SK-N-SH treated with all-trans-retinoic acid at 6 μM for 48 hours (cell line): ENCODE measurements at regions not wholly inside any gene's neighbourhood (a gene's known extent, or its start where the extent isn't known, plus 50 kb on each side); places are given as distances from the start of the nearest gene placed in this dataset.

Experiments
- ATAC-seq: fragments of 200-7000 bp; cut with Tn5 transposase; 3 replicates; pipeline ENCODE4 v1.9.1; 2020; ENCODE audit warnings: mild to moderate bottlenecking, moderate library complexity
- ARNTL ChIP-seq: fragments of 450-650 bp; formaldehyde crosslinking; IDR thresholded peaks from 2 replicates; pipeline ENCODE4 v1.5.0; 2020; ENCODE audit warnings: low read depth, mild to moderate bottlenecking, moderate library complexity, borderline replicate concordance
- BACH2 ChIP-seq: fragments of 250-450 bp; sonication (Bioruptor Pico); IDR thresholded peaks from 2 replicates; pipeline ENCODE4 v1.9.0; 2021; ENCODE audit warnings: mild to moderate bottlenecking, borderline replicate concordance
- CSDC2 ChIP-seq: fragments of 250-450 bp; sonication (Bioruptor Pico); IDR thresholded peaks from 2 replicates; pipeline ENCODE4 v1.5.0; 2020; ENCODE audit warnings: mild to moderate bottlenecking, moderate library complexity
- GLIS3 ChIP-seq: fragments of 250-450 bp; sonication (Bioruptor Pico); IDR thresholded peaks from 2 replicates; pipeline ENCODE4 v1.5.0; 2020; ENCODE audit warnings: mild to moderate bottlenecking, moderate library complexity
- ISL1 ChIP-seq: fragments of 250-450 bp; sonication (Bioruptor Pico); IDR thresholded peaks from 2 replicates; pipeline ENCODE4 v2.1.2; 2022; ENCODE audit warnings: mild to moderate bottlenecking, moderate library complexity
- OSR1 ChIP-seq: fragments of 250-450 bp; sonication (Bioruptor Pico); IDR thresholded peaks from 2 replicates; pipeline ENCODE4 v1.8.0; 2022; ENCODE audit warnings: moderate library complexity, mild to moderate bottlenecking, inconsistent platforms
- PPARA ChIP-seq: fragments of 250-450 bp; sonication (Bioruptor Pico); IDR thresholded peaks from 2 replicates; pipeline ENCODE4 v1.5.0; 2020; ENCODE audit warnings: mild to moderate bottlenecking, borderline replicate concordance
- RARB ChIP-seq: fragments of 250-450 bp; sonication (Bioruptor Pico); IDR thresholded peaks from 2 replicates; pipeline ENCODE4 v1.8.0; 2021; ENCODE audit warnings: mild to moderate bottlenecking, moderate library complexity
- TOX ChIP-seq: fragments of 250-450 bp; sonication (Bioruptor Pico); IDR thresholded peaks from 2 replicates; pipeline ENCODE4 v1.8.0; 2021; ENCODE audit warnings: mild to moderate bottlenecking, moderate library complexity, borderline replicate concordance
- ZC3H10 ChIP-seq: fragments of 250-450 bp; sonication (Bioruptor Pico); IDR thresholded peaks from 2 replicates; pipeline ENCODE4 v1.5.1; 2021; ENCODE audit warnings: mild to moderate bottlenecking, moderate library complexity
- ZFP3 ChIP-seq: fragments of 250-450 bp; sonication (Bioruptor Pico); IDR thresholded peaks from 2 replicates; pipeline ENCODE4 v1.5.0; 2020; ENCODE audit warnings: mild to moderate bottlenecking, moderate library complexity
- ZFP30 ChIP-seq: fragments of 450-650 bp; formaldehyde crosslinking; IDR thresholded peaks from 2 replicates; pipeline ENCODE4 v1.5.0; 2022; ENCODE audit warnings: mild to moderate bottlenecking, moderate library complexity
- ZNF565 ChIP-seq: fragments of 450-650 bp; formaldehyde crosslinking; conservative IDR thresholded peaks from 2 replicates; pipeline ENCODE4 v1.5.0; 2020; ENCODE audit warnings: low read depth, mild to moderate bottlenecking, moderate library complexity
- ZNF70 ChIP-seq: fragments of 450-650 bp; formaldehyde crosslinking; IDR thresholded peaks from 2 replicates; pipeline ENCODE4 v1.5.0; 2020; ENCODE audit warnings: mild to moderate bottlenecking, moderate library complexity
- ZNF8 ChIP-seq: fragments of 450-650 bp; formaldehyde crosslinking; IDR thresholded peaks from 2 replicates; pipeline ENCODE4 v1.5.0; 2020; ENCODE audit warnings: mild to moderate bottlenecking, moderate library complexity
- TF ChIP-seq, protein P1 (sequence below): fragments of 250-450 bp; sonication (Bioruptor Pico); IDR thresholded peaks from 2 replicates; pipeline ENCODE4 v1.5.0; 2020; ENCODE audit warnings: mild to moderate bottlenecking, moderate library complexity
- TF ChIP-seq, protein P2 (sequence below): fragments of 250-450 bp; sonication (Bioruptor Pico); IDR thresholded peaks from 2 replicates; pipeline ENCODE4 v1.8.0; 2020; ENCODE audit warnings: mild to moderate bottlenecking, moderate library complexity, borderline replicate concordance
- TF ChIP-seq, protein P3 (sequence below): fragments of 250-450 bp; sonication (Bioruptor Pico); IDR thresholded peaks from 2 replicates; pipeline ENCODE4 v1.5.1; 2020; ENCODE audit warnings: low read depth, mild to moderate bottlenecking, moderate library complexity
- TF ChIP-seq, protein P4 (sequence below): fragments of 250-450 bp; sonication (Bioruptor Pico); IDR thresholded peaks from 2 replicates; pipeline ENCODE4 v1.5.1; 2021; ENCODE audit warnings: mild to moderate bottlenecking, moderate library complexity
- TF ChIP-seq, protein P5 (sequence below): fragments of 250-450 bp; sonication (Bioruptor Pico); IDR thresholded peaks from 2 replicates; pipeline ENCODE4 v1.8.0; 2021; ENCODE audit warnings: low read depth, mild to moderate bottlenecking, moderate library complexity, borderline replicate concordance

DNA sequence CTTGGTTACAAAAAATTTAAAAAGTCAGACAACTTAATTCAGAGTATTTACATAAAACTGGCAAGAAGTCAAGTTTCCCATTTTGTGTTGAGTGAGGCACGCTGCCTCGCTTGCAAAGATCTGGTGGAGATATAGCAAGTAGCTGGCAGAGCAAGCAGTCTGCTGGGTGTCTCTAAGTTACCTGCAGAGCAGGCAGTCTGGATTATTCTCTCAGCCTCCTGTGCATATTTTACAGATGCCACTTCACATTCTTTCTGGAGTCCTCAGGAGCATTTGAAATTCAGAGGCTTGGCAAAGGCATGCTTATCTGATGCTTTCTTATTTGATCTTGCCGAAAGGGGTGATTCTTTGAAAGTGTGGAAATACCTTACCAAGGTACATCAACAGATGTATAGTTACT is 640.4 kb upstream of the ADGRL4 start:
- no peak for TF ChIP-seq ZFP30 (CRISPR knock-in tag)
- TF ChIP-seq, protein P1, sequence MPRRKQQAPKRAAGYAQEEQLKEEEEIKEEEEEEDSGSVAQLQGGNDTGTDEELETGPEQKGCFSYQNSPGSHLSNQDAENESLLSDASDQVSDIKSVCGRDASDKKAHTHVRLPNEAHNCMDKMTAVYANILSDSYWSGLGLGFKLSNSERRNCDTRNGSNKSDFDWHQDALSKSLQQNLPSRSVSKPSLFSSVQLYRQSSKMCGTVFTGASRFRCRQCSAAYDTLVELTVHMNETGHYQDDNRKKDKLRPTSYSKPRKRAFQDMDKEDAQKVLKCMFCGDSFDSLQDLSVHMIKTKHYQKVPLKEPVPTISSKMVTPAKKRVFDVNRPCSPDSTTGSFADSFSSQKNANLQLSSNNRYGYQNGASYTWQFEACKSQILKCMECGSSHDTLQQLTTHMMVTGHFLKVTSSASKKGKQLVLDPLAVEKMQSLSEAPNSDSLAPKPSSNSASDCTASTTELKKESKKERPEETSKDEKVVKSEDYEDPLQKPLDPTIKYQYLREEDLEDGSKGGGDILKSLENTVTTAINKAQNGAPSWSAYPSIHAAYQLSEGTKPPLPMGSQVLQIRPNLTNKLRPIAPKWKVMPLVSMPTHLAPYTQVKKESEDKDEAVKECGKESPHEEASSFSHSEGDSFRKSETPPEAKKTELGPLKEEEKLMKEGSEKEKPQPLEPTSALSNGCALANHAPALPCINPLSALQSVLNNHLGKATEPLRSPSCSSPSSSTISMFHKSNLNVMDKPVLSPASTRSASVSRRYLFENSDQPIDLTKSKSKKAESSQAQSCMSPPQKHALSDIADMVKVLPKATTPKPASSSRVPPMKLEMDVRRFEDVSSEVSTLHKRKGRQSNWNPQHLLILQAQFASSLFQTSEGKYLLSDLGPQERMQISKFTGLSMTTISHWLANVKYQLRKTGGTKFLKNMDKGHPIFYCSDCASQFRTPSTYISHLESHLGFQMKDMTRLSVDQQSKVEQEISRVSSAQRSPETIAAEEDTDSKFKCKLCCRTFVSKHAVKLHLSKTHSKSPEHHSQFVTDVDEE (CRISPR knock-in tag), result no peak
- ATAC-seq, result peak; percentile 34; the same call in 1 of the 3 replicates

DNA sequence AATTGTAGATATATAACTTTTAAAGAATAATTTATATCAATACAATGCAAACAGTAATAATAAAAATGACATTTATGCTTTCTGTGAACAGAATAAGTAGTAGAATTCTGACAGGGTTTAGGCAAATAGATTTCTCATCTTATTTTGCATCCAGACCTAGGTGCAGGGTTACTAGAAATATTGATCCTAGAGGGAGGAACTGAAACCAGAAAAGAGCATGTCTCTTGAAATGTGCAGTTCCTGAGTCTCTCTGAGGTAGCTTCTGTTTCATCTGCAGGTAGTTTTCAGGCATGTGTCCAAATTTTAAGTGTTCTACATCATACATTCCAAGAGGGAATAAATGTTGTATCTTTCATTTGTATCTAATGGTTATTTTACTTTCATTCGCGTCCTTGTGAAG is 631.9 kb upstream of the ADGRL4 start:
- TF ChIP-seq ARNTL (no peak), GLIS3 (CRISPR knock-in tag) (no peak), ZFP3 (CRISPR knock-in tag) (no peak), ZNF565 (CRISPR knock-in tag) (no peak), ZFP30 (CRISPR knock-in tag) (no peak), ZNF70 (CRISPR knock-in tag) (no peak), BACH2 (no peak), PPARA (CRISPR knock-in tag) (no peak), ZC3H10 (no peak), TOX (CRISPR knock-in tag) (no peak), ZNF8 (CRISPR knock-in tag) (no peak), ISL1 (CRISPR knock-in tag) (no peak), OSR1 (CRISPR knock-in tag) (no peak), CSDC2 (no peak)
- TF ChIP-seq, protein P2, sequence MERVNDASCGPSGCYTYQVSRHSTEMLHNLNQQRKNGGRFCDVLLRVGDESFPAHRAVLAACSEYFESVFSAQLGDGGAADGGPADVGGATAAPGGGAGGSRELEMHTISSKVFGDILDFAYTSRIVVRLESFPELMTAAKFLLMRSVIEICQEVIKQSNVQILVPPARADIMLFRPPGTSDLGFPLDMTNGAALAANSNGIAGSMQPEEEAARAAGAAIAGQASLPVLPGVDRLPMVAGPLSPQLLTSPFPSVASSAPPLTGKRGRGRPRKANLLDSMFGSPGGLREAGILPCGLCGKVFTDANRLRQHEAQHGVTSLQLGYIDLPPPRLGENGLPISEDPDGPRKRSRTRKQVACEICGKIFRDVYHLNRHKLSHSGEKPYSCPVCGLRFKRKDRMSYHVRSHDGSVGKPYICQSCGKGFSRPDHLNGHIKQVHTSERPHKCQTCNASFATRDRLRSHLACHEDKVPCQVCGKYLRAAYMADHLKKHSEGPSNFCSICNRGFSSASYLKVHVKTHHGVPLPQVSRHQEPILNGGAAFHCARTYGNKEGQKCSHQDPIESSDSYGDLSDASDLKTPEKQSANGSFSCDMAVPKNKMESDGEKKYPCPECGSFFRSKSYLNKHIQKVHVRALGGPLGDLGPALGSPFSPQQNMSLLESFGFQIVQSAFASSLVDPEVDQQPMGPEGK, result no peak
- TF ChIP-seq, protein P1 (CRISPR knock-in tag), result no peak
- TF ChIP-seq, protein P3, sequence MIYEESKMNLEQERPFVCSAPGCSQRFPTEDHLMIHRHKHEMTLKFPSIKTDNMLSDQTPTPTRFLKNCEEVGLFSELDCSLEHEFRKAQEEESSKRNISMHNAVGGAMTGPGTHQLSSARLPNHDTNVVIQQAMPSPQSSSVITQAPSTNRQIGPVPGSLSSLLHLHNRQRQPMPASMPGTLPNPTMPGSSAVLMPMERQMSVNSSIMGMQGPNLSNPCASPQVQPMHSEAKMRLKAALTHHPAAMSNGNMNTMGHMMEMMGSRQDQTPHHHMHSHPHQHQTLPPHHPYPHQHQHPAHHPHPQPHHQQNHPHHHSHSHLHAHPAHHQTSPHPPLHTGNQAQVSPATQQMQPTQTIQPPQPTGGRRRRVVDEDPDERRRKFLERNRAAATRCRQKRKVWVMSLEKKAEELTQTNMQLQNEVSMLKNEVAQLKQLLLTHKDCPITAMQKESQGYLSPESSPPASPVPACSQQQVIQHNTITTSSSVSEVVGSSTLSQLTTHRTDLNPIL (CRISPR knock-in tag), result no peak
- ATAC-seq, result no peak

DNA sequence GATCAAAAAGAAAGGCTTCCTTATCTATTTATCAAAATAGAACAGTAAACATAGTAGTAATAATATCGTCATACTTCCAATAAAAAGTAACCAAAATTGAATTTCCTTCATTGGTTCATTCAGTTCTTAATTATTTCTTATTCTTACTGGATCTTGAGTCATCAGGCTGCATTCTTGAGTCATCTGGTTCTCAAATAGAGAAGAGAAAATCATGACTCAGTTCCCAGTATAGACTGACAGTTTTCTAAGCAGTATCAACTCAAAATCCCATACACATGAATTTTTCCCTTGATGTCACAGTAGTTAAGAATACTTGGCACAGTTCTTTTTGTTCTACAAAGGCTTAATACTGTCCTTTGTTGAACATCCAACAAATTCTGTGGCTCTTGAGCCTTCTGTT is 626.9 kb upstream of the ADGRL4 start:
- no peak for TF ChIP-seq ZFP30 (CRISPR knock-in tag)
- no peak for TF ChIP-seq ISL1 (CRISPR knock-in tag)
- TF ChIP-seq, protein P3 (CRISPR knock-in tag), result no peak
- no peak for TF ChIP-seq ZNF8 (CRISPR knock-in tag)
- no peak for TF ChIP-seq TOX (CRISPR knock-in tag)
- no peak for TF ChIP-seq RARB (CRISPR knock-in tag)
- no peak for TF ChIP-seq ZNF565 (CRISPR knock-in tag)
- TF ChIP-seq, all 23 proteins: peak for 0
- peak; percentile 83 for ATAC-seq

DNA sequence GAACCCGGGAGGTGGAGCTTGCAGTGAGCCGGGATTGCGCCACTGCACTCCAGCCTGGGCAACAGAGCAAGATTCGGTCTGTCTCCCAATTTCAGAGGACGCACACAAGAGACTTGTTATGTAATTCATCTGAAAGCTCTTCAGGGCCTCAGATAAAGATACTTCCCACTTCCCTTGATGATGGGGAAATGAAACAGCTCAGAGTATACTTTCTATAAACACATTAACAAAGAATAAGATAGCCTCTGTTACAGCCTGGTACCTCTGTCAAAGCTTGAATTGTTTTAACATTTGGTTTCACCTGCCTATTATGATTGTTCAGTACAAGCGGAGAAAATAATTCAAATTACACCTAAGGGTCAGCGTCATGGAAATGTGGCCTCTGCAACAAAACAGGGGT is 622.9 kb upstream of the ADGRL4 start:
- ATAC-seq, result no peak
- no peak for TF ChIP-seq RARB (CRISPR knock-in tag)
- TF ChIP-seq ISL1 (CRISPR knock-in tag), result no peak
- TF ChIP-seq, protein P4, sequence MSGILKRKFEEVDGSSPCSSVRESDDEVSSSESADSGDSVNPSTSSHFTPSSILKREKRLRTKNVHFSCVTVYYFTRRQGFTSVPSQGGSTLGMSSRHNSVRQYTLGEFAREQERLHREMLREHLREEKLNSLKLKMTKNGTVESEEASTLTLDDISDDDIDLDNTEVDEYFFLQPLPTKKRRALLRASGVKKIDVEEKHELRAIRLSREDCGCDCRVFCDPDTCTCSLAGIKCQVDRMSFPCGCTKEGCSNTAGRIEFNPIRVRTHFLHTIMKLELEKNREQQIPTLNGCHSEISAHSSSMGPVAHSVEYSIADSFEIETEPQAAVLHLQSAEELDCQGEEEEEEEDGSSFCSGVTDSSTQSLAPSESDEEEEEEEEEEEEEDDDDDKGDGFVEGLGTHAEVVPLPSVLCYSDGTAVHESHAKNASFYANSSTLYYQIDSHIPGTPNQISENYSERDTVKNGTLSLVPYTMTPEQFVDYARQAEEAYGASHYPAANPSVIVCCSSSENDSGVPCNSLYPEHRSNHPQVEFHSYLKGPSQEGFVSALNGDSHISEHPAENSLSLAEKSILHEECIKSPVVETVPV (CRISPR knock-in tag), result no peak
- TF ChIP-seq, protein P1 (CRISPR knock-in tag), result no peak
- TF ChIP-seq, protein P5, sequence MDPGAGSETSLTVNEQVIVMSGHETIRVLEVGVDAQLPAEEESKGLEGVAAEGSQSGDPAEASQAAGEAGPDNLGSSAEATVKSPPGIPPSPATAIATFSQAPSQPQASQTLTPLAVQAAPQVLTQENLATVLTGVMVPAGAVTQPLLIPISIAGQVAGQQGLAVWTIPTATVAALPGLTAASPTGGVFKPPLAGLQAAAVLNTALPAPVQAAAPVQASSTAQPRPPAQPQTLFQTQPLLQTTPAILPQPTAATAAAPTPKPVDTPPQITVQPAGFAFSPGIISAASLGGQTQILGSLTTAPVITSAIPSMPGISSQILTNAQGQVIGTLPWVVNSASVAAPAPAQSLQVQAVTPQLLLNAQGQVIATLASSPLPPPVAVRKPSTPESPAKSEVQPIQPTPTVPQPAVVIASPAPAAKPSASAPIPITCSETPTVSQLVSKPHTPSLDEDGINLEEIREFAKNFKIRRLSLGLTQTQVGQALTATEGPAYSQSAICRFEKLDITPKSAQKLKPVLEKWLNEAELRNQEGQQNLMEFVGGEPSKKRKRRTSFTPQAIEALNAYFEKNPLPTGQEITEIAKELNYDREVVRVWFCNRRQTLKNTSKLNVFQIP (CRISPR knock-in tag), result no peak
- TF ChIP-seq ZC3H10, result no peak
